Chondrocyte (in vitro differentiated cells): ENCODE measurements at regions not wholly inside any gene's neighbourhood (a gene's known extent, or its start where the extent isn't known, plus 50 kb on each side); places are given as distances from the start of the nearest gene placed in this dataset.

ENCODE experiments used
- DNase-seq: peaks from one replicate; pipeline ENCODE4 v3.0.0; 2021; ENCODE audit warnings: mixed read lengths, low spot score
- H3K27ac Mint-ChIP-seq: one replicate; pipeline ENCODE4 v1.8.0; 2021; ENCODE audit warnings: mild to moderate bottlenecking, moderate library complexity, mixed read lengths; ENCODE audit not compliant: unreplicated experiment
- H3K27me3 Mint-ChIP-seq: 2 replicates; pipeline ENCODE4 v1.8.0; 2021; ENCODE audit warnings: low read depth, mixed read lengths
- H3K36me3 Mint-ChIP-seq: 2 replicates; pipeline ENCODE4 v1.8.0; 2021; ENCODE audit warnings: low read depth, mixed read lengths
- H3K4me1 Mint-ChIP-seq: 2 replicates; pipeline ENCODE4 v1.8.0; 2021; ENCODE audit warnings: low read depth, mild to moderate bottlenecking, mixed read lengths
- H3K4me3 Mint-ChIP-seq: one replicate; pipeline ENCODE4 v1.8.0; 2021; ENCODE audit warnings: mild to moderate bottlenecking, moderate library complexity, mixed read lengths; ENCODE audit not compliant: unreplicated experiment
- H3K9me3 Mint-ChIP-seq: 2 replicates; pipeline ENCODE4 v1.8.0; 2021; ENCODE audit warnings: low read depth, mixed read lengths
- TF ChIP-seq, protein P1 (sequence below): fragments of 200-600 bp; sonication (generic); IDR thresholded peaks from 2 replicates; pipeline ENCODE4 v1.5.0; 2021; ENCODE audit warnings: antibody characterized with exemption, mild to moderate bottlenecking, moderate library complexity

DNA sequence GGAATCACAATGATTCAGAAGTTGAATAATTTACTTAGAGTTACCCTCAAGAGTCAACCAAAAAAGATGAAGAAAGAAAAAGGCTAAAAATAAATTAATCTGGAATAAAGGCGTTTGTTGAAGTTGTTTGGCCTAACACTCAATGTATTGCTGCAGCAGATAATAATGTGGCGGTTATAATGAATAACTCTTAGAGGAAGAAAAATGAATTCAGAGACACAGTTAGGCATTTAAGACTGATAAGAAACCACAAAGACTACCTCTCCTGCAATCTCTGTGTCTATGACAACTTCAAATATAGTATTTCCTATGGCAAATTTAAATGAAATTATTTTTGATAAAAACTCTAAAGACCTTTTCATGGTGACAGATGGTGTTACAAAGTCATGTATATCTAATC lies 1369.1 kb upstream of the AGA start:
- TF ChIP-seq, protein P1, sequence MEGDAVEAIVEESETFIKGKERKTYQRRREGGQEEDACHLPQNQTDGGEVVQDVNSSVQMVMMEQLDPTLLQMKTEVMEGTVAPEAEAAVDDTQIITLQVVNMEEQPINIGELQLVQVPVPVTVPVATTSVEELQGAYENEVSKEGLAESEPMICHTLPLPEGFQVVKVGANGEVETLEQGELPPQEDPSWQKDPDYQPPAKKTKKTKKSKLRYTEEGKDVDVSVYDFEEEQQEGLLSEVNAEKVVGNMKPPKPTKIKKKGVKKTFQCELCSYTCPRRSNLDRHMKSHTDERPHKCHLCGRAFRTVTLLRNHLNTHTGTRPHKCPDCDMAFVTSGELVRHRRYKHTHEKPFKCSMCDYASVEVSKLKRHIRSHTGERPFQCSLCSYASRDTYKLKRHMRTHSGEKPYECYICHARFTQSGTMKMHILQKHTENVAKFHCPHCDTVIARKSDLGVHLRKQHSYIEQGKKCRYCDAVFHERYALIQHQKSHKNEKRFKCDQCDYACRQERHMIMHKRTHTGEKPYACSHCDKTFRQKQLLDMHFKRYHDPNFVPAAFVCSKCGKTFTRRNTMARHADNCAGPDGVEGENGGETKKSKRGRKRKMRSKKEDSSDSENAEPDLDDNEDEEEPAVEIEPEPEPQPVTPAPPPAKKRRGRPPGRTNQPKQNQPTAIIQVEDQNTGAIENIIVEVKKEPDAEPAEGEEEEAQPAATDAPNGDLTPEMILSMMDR, result no peak
- no peaks in the 10 kb centered on the region for H3K36me3 Mint-ChIP-seq
- no peak overlapping the region for H3K27ac Mint-ChIP-seq
- DNase-seq, result no peak
- H3K4me1 Mint-ChIP-seq, result no peaks in the 10 kb centered on the region
- no peak overlapping the region for H3K4me3 Mint-ChIP-seq
- peaks cover 3% of the 10 kb centered on the region for H3K9me3 Mint-ChIP-seq
- no peaks in the 10 kb centered on the region for H3K27me3 Mint-ChIP-seq

DNA sequence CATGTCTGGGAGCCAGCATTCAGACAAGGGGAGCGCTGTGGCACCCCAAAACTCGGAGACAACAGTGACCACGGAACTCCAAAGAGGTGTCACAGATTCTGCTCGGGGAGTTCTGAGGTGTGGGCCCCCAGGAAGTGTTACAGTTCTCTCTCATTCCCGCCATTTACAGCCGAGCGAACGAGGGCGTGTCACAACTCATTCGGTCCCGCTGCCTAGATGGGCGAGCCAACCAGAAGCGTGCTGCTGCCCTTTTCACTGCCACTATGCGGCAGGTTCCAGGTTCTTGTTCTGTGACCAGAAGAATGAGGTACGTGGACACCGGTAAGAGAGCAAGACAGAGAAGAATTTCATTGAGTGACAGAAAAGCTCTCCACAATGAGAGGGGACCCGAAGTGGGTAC lies 1370.6 kb upstream of the AGA start:
- no peaks in the 10 kb centered on the region for H3K27me3 Mint-ChIP-seq
- H3K4me1 Mint-ChIP-seq, result no peaks in the 10 kb centered on the region
- H3K36me3 Mint-ChIP-seq, result no peaks in the 10 kb centered on the region
- H3K9me3 Mint-ChIP-seq, result peaks cover 3% of the 10 kb centered on the region
- no peak overlapping the region for H3K27ac Mint-ChIP-seq
- DNase-seq, result peak; percentile 81
- H3K4me3 Mint-ChIP-seq, result no peak overlapping the region
- TF ChIP-seq, protein P1, result no peak

DNA sequence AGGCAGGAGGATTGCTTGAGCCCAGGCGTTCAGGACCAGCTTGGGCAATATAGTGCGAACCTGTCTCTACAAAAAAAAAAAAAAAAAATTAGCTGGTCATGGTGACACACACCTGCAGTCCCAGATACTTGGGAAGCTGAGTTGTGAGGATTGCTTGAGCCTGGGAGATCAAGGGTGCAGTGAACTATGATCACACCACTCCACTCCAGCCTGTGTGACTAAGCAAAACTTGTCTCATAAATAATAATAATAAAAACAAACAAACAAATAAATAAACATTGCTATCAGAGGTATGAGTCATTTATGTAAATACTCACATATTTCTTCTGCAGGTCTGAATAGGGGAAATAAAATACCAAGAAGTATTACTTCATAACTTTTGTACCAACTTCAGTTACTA lies 1372.7 kb upstream of the AGA start:
- Mint-ChIP-seq H3K27me3 (no peaks in the 10 kb centered on the region), H3K4me3 (no peak overlapping the region), H3K4me1 (no peaks in the 10 kb centered on the region), H3K36me3 (no peaks in the 10 kb centered on the region), H3K27ac (no peak overlapping the region), H3K9me3 (peaks cover 3% of the 10 kb centered on the region)
- TF ChIP-seq, protein P1, result no peak
- no peak for DNase-seq

DNA sequence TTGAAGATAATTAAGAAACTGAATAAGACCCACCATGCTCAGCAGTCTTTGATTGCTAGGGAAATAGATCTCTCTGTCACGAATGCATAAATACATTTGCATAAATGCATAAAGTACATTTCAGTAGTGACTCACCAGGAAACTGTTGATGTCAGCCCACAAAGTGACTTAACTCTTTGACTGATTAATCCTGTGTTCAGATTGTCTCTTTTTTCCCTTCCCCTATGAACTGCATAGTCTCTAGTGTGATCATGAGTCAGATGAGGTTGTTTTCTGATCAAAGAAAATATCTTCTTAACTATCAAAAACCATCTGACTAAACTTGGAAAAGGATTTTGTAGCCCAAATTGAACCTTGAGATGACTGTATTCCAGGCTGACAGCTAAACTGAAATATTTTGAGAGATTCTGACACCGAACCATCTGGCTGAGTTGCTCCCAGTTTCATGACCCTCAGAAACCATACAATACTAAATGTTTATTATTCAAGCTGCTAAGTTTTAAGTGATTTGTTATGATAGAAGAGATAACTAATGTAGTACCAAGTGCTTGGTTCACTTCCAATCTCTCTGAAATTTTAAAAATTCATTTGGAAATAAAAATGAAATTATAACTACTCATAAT lies 1381.5 kb upstream of the AGA start:
- DNase-seq, result no peak
- no peak overlapping the region for H3K27ac Mint-ChIP-seq
- no peaks in the 10 kb centered on the region for H3K27me3 Mint-ChIP-seq
- no peaks in the 10 kb centered on the region for H3K36me3 Mint-ChIP-seq
- H3K4me1 Mint-ChIP-seq, result no peaks in the 10 kb centered on the region
- TF ChIP-seq, protein P1, result no peak
- no peak overlapping the region for H3K4me3 Mint-ChIP-seq
- H3K9me3 Mint-ChIP-seq, result peaks cover 7% of the 10 kb centered on the region

DNA sequence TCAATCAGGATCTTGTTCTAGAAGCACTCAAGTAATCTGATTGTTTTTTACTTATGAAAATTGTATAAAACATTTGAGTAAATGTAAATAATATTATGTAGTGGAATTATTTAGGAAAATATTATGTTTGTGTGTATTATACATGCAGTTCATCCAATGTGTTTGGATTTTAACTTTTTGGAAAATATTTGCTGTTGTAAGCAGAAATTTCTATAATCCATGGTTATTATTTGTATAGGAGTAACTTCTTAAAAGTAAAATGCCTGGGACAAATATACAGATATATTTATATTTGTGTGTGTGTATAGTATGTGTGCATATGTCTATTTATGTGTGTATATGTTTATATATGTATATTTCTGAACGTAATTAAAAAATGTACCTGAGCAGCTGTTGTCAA lies 1394.6 kb upstream of the AGA start:
- Mint-ChIP-seq H3K9me3 (no peaks in the 10 kb centered on the region), H3K36me3 (no peaks in the 10 kb centered on the region), H3K27me3 (no peaks in the 10 kb centered on the region), H3K27ac (no peak overlapping the region), H3K4me1 (no peaks in the 10 kb centered on the region), H3K4me3 (no peak overlapping the region)
- TF ChIP-seq, protein P1, result no peak
- DNase-seq, result no peak
